GM19468 (cell line): ENCODE measurements at regions not wholly inside any gene's neighbourhood (a gene's known extent, or its start where the extent isn't known, plus 50 kb on each side); places are given as distances from the start of the nearest gene placed in this dataset.

Experiments used
- ATAC-seq: cut with Tn5 transposase; IDR thresholded peaks from one replicate; pipeline ENCODE4 v1.9.1; 2021; ENCODE audit warnings: mild to moderate bottlenecking, moderate library complexity, moderate number of reproducible peaks; ENCODE audit not compliant: unreplicated experiment; ENCODE audit errors: extremely low read depth

DNA sequence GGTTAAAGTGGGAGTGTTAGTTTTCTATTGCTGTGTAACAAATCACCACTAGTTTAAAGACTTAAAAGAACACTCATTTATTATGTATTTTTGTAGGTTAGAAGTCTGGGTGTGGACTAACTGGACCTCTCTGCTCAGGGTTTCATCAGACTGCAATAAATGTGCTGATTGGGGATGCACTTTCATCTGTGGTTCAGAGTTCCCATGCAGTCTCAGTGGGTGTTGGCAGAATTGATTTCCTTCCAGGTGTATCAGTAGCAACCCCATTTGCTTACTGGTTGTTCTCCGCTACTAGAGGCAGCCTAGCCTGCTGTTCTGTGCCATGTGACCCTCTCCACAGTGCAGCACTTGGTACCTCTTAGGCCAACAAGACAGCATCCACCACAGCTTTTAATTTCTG is 2200.5 kb downstream of the MAT2B start:
- ATAC-seq, result no peak

DNA sequence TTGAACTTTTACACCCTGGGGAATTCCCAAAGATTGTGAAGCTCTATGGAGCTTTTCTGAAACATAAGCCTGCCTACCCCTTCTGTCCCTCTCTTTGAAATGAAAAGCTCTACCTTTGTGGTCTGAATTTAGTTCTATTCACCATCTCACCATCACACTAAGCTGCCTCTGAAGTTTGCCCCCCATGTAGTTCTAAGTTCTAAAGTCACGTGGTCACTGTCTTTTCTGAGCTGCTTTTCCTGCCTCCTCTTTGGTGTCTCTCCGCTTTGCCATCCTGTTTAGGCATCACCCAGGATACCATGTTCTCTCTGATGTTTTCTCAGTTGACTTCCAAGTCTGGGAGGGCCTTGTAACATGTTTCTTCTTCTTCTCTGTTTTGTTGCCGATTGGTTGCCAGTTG is 2206.6 kb downstream of the MAT2B start:
- ATAC-seq, result no peak

DNA sequence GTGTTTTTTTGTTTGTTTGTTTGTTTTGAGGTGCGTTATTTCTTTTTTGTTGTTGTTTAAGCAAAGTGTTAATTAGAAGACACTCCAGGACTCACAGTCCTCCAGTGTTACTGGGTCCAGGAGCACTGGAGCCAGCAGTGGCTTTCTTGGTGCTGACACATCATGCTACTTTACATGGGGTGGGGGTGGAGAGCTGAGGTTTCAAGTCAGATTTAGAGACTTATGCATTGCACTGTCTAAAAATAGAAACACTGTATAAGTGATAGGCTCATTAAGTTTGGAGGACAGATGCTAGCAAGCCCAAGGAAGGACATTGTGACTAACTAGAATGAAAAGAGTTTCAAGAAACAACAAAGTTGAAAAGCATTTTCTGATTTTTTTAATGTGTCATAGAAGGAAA is 2209.2 kb downstream of the MAT2B start:
- ATAC-seq, result no peak

DNA sequence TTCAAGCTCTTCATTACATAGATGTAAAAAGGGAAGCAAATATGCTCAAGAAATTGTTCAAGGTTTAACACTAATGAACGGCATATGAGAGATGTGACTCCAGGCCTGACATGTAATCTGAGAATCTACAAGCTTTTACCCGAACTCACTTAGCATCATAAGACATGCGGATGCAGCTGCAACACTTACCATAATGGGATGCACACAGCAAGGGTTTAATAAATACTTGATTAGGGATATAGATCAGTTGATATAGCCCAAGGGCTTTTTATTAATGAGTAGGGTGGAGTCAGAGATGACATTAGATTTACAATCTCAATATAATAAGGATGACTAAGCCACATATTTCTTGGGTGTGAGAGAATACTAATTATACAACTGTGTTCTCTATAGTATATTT is 2215.5 kb downstream of the MAT2B start:
- no peak for ATAC-seq

DNA sequence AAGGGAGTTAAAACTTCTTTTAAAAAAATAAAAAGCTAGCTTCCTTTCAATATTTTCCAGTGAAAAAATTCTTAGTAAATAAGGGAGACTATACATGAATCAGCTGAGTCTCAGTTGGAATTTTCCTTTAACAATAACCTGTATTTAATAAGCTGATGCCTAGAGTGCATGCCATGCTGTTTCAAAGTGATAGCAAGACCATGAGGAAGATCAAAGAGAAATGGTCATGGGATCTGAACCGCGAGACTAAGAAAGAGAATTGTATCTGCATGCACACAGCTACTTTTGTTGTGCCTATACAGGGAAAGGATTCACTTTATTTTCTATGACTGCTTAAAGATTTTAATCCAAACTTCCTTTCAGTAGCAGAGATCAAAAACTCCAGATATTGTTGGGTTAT is 2217.0 kb downstream of the MAT2B start:
- no peak for ATAC-seq

DNA sequence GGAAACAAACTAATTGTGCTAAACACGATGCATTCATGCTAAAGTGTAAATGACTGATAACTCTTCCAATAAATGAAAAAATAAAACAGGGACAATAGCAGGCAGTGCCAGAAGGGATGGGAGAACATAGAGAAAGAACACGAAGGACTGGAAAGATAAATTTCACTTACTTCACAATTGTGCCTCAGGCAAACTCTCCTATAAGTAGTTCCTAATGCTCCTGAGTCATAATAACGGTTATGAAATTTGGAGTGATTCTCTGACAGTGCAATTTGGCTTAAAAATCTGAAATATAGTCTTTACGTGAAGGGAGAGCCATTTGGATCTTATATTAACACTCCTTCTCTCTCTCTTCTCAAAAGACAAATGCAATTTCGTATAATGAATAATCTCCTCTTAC is 2218.5 kb downstream of the MAT2B start:
- no peak for ATAC-seq

DNA sequence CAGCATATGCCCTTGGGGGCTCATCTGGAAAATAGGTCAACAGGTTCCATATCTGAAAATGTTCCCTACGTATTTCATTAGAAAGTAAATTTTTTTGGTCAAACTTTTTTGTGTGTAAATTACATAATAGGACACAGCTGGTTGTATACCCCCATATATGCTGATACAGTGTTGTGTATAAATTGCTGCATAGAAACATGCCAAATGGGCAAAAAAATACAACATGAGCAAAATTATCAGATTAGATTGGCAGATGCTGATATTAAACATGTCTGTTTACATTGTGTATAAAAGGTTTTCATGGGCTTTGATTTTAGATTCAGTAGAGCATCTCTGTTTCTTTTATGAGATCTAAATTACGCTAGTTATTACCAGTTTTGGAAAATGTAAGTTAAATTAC is 2223.0 kb downstream of the MAT2B start:
- ATAC-seq, result no peak

DNA sequence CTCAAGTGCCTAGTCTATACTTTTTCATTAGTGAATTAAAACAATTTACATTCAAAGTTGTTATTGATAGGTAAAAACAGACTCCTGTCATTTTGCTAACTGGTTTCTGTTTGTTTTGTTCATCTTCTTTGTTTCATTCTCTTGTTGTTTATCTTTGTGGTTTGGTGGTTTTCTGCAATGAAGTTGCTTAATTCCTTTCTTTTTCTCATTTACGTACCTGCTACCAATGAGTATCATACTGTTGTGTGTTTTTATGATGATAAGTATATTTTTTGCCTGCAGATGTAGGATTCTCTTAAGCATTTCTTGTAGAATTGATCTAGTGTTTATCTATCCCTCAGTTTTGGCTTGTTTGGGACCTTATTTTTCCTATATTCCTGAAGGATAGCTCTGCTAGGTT is 2230.0 kb downstream of the MAT2B start:
- ATAC-seq, result no peak

DNA sequence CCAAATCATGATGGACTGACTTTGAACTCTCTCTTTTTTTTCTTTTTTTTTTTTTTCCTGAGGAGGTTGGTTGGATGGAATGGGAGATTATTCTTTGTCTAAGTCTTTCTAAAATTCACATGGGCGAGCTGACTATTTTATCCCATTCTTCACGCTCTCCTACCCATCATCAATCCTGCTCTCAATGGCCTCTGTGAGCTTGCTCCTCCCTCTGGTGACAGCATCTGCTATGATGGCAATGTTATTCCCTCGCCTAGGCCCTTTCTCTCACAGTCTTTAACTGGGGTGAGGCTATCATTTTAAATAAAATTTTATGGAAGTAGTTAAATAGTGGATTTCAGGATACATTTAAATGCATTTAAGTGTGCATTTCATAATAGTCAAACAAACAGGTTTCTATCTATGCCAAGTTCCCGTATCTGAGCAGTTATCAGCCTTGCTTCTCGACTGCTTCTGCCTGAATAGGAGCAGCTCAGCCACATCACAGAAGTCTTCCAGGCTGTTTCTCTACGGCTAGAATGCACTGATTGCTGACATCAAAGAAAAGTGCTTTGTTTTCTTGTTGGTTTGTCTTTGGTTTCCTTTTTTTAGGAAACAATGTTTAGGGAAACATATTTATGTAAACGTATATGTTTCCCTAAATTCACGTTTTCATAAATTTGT is 2233.8 kb downstream of the MAT2B start:
- no peak for ATAC-seq

DNA sequence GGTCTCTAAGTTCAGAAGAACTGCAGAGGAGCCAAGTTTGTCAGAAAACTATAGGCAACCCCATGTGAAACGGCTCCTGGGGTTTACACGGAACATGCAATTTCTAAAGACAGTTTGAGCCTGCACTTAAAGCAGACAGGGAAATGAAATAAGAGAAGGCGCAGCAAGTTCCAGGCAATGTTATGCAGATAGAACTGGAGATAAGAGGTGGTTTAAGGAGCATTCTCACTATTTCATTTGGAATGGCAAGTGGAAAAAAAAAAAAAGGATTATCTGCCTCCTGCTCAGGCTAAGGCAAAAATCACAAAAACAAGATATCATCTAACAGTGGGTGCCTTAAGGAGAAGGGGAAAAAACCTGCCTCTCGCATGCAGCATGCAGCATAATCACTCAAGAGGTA is 2252.4 kb downstream of the MAT2B start:
- no peak for ATAC-seq

DNA sequence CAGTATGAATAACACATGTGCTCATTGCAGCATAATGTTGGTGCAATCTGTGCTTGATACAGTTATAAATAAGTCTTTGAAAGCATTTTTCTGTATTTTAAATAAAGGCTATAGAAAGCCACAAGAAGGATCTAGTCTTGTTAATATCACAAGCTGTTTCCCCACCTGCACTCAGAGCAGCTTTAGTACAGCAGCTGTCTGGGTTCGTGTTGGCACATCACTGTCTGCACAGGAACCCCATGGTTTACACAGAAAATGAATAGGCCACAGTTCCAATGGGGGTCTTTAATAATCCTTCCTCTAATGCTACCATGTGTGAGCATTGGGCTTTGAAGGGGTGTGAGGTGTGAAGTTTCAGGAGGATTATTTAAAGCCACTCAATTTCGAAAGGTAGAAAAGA is 2269.7 kb downstream of the MAT2B start:
- no peak for ATAC-seq

DNA sequence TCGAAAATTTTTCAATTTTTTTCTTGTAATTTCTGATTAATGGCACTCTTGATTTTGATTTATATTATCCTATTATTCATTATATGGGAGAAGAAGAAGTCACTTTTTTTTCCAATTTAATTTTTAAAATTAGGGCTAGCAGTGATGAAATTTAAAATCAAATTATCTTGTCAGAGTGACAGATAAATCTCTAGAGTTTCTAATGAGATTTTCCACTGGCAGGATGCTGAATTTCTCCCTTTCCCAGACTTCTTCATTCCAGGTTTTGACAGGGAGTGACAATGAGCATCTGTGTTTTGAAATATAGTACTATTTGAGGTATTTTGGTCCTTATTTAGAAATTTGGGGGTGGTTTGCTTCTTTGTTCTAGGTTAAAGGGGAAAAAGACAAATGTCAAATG is 2274.1 kb downstream of the MAT2B start:
- ATAC-seq, result no peak

DNA sequence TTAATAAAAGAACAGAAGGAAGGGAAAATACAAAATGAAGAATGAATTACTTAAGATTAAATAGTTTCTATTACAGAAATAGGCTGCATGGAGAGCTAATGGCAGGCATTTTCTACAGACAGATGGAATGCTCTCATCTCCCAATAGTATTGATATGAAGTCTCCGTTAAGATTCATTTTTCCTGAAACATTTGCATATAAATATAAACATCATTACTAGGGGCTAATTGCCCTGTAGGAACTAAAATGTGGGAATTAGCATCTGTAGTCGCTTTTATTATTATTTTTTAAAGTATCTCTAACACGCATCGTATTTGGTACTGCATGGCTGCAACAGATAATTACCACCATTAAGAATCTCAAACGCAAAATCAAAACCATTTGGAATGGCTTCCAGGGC is 2275.5 kb downstream of the MAT2B start:
- ATAC-seq, result no peak

DNA sequence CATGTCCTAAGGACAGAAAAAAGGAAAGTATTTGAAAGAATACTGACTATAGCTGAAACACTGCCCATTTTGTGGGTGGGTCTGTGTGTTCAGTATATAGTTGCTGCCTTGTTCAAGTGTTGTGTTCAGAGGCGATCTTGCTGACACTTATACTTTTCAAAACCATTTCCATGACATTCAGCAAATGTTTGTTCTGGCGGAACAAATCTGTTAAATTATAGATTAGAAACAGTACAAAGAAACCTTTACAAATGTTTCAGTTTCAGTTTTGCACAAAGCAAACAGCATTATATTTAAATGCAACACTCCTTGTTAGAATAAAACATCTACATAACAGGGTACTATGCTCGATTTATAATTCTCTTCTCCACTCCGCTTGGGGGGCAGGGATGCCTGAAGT is 2276.3 kb downstream of the MAT2B start:
- no peak for ATAC-seq

DNA sequence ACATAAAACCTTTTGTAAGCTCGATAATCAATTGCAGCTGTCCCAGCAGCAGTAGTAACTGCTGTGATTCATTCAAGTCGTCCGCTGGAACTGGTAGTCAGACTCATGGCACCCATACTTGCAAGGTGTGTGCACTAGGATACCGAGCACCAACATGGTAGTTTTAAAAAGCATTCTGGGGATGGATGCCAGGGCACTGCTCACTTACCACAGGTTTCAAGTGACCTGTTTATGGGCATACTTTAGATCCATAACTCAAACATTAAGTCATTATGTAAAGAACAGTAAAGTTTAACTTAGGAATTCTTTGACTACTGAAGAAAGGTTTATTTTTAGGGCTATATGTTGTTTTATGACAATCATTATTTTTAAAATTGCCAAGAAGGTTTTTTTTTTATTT is 2277.6 kb downstream of the MAT2B start:
- ATAC-seq, result no peak

DNA sequence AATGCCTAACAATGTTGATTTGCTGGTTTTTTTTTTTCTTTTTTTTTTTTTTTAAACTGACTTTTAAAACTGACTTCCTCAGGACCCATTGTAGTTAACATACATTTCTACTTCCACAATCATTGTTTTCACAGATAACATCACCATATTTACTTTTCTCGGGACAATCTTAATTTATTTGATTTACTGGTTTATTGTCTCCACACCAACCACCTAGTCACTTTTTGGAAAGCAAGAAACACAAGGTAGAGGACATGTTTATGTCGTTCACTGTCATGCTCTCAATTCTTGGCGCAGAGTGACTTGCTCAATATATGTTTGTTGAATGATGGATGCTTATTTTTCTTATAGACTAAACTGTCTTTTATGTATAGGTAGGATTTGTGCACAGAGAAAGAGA is 2280.7 kb downstream of the MAT2B start:
- ATAC-seq, result no peak

DNA sequence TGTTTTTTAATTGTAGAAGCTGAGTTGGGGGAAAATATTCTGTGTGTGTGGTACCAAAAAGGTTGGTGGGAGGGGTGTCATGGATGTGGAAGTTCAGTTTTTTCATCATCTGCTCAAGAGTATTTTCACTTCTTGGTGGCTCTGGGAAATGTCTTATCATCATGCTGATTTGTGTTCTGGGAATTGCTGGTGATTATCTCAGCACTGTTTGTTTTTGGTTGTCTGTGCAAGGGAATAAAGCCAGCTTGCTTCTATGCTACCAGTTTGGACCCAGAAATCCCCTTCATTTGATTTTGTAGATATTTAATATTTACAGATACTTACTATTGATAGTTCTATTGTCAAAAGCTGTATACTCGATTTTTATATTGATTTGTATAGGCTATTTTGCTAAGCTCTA is 2289.7 kb downstream of the MAT2B start:
- ATAC-seq, result no peak

DNA sequence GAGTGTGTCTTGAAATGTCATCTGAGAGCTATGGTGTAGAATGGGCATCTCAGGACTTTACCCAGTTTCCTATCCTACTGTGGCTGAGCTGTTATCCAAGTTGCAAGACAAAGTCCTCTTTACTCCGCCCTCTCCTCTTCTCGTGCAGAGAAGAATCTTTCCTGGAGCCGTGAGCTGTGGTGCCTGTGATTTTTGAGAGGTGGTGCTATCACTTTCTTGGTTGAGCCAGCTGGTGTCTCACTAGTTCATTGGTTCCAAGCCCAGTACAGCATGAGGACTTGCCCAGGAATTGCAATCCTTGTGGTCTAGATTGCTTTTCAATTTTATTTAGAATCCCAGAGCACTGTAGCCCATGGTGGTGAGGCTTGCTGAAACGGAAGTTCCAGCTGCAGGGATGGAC is 2300.3 kb downstream of the MAT2B start:
- no peak for ATAC-seq

DNA sequence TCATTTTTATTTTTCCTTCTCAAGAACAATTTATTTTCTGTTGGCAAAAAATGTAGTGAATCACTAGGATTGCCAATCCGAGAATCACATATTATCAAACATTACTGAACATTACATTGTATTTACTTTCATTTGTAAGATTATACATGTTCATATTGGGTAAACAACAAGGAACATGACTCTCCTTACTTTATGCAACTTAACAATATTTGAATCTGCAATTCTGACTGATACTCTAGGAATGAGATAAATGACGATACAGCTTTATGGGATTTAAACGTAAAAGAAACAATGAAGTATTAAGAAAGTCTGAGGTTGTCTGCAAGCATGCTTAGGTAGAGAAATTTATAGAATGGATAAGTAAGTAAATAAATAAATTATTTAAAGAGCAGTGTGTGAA is 2302.9 kb downstream of the MAT2B start:
- ATAC-seq, result no peak

DNA sequence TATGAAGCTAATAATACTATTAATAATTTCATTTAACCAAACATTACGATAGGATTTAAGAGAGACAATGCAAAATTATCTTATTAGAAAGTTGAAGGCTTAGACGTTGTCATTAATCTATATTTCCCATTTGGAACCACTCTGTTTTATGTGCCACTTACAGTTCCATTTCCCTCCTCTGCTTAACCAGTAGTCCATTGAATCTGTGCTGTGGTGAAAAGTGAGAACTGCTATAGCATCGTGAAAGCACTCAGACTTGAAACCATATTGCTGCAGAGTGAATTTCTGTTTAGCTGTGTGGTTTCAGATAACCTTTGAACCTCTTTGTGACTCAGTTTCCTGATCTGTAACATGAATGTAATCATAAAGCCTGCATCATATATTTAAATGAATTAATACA is 2304.5 kb downstream of the MAT2B start:
- ATAC-seq, result no peak

DNA sequence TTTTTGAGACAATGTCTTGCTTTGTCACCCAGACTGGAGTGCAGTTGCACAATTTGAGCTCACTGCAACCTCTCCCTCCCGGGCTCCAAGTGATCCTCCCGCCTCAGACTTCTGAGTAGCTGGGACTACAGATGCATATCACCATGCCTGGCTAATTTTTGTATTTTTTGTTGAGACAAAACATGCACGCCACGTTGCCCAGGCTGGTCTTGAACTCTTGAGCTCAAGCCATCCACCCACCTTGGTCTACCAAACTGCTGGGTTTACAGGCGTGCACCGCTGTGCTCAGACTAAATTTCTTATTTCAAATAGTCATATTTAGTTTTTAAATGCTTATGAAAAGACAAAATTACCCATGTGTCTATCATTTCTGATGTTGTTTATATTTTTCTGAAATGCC is 2324.1 kb downstream of the MAT2B start:
- ATAC-seq, result no peak

DNA sequence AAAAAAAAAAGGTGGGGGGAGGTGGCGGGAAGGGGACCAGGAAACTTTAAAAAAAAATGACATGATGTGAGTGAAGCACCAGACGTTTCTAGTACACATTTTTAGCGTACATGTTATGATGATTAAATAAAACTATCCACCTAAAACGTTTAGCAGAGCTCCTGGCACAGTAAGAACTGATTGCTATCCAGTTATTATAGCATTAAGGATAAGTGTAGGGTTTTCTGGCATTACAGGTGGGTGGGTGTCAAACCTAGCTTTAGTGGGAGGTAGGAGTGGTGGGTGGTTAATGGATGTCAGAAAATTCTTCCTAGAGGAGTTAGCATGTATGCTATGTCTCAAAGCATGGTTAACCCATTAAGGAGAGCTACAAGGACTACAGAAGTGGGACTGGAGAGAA is 2329.5 kb downstream of the MAT2B start:
- ATAC-seq, result no peak

DNA sequence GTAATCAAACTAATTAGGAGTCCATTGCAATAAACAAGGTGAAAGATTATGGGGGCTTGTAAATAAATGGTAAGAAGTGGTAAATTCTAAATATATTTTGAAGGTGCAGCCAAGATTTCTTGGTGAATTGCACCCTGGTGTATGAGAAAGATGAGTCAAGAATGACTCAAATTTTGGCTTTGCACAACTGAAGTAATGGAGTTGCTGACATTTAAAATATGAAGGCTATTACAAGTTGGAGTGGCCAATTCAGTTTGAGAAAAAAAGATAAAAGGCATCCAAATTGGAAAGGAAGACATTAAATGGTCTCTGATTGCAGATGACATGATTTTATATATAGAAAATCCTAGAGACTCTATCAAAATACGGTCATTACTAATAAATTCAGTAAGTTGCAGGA is 2330.6 kb downstream of the MAT2B start:
- ATAC-seq, result no peak
